NCI-H1092 (cell line): ENCODE measurements at regions not wholly inside any gene's neighbourhood (a gene's known extent, or its start where the extent isn't known, plus 50 kb on each side); places are given as distances from the start of the nearest gene placed in this dataset.

Experiments used
- DNase-seq: peaks from one replicate; lab custom pipeline; 2025; lab: John Stamatoyannopoulos, UW

GRCh38 chr20:57079031-57080005, 187.1 kb downstream of the BMP7 start:
- no peak for DNase-seq

GRCh38 chr20:57080796-57081195, 185.6 kb downstream of the BMP7 start:
- no peak for DNase-seq

- DNase-seq: no peak
Observed at GRCh38 chr20:57082357-57082945, 184.0 kb downstream of the BMP7 start.

DNA sequence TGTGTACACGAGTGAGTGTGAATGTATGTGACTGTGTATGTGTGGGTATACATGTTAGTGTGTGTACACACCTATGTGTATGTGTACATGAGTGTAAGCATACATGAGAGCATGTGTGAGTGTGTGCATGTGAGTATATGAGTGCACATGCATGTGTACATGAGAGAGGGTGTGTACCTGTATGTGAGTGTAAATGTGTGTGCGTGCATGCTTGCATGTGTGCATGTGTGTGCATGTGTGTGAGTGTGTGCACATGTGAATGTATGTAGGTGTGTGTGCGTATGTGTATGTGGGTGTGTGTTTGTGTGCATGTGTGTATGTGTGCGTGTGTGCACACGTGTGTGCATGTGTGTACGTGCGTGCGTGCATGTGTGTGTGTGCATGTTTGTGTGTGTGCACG, 183.4 kb downstream of the BMP7 start:
- no peak for DNase-seq

DNA sequence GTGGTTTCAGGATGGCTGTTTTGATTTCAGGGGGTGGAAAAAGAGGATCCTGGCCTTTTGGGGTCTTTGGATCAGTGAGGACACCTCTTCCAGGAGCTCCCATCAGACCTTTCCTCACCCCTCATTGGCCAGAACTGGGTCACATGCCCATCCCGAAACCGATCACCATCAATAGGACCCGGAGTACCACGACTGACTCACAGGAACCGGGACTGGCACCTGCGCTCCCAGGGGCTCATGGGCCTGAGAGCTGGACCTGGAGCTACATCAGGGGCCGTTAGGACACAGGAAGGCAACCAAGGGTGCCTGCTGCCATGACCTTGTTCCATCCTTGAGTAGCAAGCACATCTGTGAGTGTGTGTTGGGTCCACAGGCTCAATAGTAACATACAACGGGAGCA, 180.4 kb downstream of the BMP7 start:
- DNase-seq: no peak

DNA sequence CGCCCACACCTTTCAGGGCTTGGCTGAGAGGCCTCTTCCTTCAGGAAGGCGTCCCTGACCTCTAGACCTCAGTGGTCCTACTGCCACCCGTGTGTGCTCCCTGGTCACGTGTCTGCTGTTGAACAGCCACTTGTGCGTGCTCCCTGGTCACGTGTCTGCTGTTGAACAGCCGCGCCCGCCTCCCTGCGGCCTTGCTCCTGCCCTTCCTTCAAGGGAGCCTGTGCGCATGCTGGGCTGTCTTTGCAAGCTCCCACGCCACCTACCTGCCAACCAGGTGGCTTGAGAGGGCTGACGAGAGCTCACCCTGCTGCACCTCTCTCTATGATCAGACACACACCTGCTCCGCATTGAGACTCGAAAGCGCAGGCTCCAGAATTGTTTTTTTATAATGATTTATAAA, 179.3 kb downstream of the BMP7 start:
- DNase-seq: no peak

GRCh38 chr20:57087705-57088104, 178.7 kb downstream of the BMP7 start:
- DNase-seq: no peak

DNA sequence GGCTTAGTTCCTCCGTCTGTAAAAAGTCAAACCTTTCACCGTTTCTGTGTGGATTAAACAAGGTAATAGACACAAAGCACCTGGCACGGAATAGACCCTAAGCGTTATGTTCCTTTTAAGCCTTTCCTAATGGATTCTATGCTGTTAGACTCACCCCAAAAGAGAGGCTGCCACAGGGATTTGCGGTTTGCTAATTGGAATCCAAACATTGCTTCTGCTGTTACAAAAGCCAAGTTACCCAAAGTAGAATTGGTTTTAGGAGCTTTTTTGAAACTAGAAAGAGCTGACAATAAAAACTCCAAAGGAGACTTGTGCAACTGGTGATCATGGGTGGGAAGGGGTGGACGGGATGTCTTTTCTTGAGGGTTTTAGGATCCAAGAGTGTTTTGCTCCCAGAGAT, 178.0 kb downstream of the BMP7 start:
- no peak for DNase-seq

DNA sequence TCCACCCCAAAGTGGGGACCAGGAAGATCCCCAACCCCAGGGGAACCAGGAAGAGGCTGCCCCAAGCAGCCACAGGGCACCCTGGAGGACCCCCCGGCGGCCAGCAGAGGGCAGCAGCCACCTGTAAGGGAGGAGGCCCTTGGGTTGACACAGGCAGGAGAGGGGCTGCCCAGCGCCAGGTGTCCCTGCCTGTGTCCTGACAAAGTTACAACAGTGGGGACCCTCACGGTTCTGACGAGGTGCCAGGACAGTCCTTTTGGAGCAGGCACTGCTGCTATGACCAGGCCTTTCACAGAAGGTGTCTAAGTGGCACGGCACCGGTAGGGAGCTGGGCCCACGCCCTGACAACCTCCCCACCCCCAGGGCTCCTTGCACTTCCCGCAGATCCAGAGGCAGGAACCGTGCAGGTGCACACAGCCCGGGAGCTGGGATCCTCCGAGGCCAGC, 176.7 kb downstream of the BMP7 start:
- DNase-seq: peak; percentile 29

DNA sequence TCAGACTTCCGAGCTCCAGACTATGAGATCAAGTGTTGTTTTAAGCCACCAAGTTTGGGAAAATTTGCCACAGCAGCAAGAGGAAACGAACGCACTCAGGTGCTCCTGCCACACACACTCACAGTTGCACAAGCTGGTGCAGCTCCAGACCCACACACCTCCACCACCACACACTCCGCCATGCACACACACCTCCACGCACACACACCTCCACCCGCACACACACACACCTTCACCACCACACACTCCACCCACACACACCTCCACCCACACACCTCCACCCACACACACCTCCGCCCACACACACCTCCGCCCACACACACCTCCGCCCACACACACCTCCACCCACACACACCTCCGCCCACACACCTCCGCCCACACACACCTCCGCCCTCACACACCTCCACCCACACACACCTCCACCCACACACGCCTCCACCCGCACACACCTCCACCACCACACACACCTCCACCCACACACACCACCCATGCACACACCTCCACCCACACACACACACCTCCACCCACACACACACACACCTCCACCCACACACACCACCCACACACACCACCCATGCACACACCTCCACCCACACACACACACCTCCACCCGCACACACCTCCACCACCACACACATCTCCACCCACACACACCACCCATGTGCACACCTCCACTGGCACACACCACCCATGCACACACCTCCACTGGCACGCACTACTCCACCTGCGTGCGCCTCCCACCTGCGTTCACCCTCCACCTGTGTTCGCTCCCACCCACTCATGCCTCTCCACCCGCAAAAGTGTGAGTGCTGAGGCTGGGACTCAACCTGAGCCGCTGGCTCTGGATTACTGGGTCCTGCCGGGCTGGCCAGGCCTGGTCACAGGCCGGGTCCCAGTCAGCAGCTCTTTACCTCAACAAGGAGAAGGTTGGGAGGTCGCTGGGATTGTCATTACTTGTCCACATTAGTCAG, 175.6 kb downstream of the BMP7 start:
- no peak for DNase-seq

- no peak for DNase-seq
Observed at GRCh38 chr20:57091748-57092111, 174.7 kb downstream of the BMP7 start.

DNA sequence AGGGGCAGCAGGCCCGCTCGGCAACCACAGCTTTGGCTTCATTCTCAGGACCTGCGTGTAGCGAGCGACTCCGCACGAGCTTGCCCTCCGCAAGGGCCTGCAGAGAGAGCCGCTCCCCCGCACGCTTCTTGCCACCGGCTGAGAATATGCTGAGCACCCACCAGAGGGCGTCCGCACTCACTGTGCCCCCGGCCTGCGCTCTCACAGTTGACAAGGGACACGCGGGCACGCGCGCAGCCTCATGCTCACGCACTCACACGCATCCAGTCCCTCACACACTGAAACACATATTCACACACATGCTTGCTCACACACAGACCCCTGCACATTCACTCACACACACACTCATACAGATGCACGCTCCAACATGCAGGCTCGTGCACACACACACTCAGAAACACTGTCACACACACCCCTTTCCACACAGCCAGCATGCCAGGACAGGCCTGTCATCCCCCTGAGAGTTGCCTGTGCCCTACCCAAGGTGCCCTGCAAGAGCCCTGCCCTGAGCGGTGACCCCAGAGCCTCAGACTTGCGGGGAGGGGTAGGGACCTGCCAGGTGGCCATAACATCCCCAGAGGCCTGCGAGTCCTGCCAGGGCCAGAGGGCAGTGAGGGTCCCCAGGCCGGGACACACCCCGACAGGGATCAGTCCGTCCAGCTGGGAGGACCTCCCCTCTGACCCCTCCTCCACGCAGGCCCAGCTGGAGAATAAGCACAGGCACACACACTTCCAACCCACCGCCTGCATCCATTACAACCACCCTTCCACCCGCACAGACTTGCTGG, 174.1 kb downstream of the BMP7 start:
- no peak for DNase-seq

DNA sequence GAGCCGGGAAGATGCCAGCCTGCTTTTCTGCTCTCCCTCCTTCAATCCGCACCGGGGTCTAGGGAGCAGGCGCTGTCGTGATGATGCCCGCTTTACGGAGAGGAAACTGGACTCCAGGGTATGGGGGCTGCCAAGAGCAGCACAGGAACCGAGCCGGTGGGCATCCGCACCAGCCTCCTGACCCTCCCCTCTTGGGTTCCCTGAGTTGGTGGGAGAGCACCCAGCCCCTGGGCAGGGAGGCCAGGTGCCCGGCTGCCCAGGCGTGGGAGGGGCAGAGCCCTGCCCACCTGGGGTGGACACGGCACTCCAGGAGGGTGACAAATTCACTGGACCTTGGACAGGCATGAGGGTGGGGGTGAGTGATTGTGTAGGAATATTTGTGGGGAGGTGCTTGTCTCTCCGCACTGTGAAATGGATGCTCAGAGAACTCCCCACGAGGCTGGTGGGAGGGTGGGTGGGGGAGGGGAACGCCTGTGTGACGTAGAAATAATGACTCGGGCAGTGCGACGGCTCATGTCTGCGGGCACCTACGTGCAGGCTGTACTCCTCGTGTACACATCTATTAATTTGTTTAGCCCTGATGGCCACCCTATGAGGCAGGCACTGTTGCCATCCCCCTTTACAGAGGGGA, 173.4 kb downstream of the BMP7 start:
- no peak for DNase-seq

DNA sequence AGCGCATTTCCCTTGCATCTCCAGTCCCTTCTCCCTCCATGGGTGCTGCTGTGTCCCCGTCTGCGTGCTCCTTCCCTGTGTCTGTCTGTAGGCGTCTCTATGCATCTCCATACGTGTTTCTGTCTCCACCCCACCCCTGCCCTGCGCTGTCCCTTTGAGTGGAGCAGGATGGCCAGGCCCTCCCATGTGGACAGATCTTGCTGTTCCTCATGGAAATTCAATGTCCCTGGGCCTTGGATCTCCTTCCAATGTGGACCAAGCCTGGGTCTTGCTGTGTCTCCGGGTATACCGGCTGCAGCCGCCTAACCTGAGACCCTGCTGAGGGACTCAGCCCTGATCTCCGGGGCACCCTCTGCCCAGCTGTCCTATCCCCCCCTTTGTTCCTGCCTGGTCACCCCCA, 172.7 kb downstream of the BMP7 start:
- no peak for DNase-seq

DNA sequence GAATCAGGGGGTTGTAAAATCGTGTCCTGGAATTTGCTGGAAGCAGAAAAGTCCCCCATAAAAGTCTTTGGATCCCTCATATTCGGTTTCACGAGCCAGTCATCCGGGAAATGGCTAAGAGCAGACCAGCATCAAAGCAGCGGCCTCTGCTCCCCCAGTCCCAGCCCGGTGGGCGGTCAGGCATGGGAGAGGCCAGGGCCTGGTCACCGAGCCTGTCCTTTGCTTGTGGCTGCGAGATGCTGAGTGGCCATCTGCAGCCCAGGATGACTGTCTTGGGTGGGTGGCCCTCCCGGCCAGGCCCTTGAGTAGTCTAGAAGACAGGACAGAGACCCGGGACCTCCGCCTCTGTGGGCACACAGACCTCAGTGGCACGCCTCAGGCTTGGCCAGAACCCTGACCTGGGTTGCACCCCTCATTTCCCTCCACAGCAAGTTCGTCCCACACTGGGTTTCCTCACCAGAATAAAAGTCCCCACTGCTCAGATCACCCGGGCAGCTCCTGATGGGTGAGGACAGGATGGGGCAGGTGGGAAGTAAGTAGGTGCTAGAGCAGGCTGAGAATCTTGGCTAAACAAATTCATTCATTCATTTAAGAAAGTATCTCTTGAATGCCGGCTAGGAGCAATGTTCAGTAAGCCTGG, 172.1 kb downstream of the BMP7 start:
- no peak for DNase-seq

DNA sequence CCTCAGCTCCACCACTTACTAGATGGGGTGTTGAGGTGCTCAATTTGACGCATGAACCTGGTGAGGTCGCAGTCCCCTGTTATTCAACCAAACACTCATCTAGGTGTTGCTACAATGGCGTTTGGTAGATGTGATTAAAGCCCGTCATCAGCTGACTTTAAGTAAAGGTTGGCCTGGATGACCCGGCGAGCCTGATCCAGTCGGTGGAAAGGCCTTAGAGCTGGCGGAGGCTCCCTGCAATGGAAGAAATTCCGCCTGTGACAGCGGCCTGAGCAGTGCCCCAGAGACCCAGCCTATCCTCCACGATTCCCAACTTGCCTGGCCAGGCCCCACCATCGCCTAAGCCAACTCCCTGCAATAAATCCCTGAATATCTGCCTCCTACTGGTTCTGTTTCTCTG, 171.4 kb downstream of the BMP7 start:
- DNase-seq: no peak

GRCh38 chr20:57095426-57095825, 171.0 kb downstream of the BMP7 start:
- no peak for DNase-seq

DNA sequence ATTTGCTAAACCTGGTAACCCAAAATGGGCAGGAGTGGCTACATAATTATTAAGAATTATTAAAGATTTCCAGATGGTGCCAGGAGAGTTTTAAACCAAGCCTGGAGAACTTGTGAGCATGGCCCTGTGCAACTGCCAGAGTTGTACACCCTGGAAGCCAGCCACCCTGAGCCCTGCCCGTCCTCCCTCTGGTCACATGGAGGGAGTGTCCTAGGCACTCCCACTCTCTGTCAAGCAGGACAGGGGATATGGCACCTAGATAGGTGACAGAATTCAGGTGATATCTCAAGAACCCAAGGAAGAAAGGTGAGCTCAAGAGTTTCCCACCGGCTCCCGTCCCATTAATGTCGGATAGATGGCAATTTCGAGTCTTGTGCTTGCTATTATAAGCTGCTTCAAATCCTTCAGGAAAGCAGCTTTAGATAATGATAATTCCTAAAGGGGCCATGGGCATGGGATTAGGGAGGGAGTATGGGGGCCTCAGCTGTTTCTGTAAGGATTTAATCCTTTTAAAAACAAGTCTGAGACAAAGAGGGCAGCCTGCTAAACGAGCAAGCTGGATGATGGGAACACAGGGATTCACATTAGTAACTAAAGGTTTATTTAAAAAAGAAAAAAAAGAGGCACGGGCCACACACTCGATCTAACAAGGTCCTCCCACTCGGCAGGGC, 169.1 kb downstream of the BMP7 start:
- no peak for DNase-seq

DNA sequence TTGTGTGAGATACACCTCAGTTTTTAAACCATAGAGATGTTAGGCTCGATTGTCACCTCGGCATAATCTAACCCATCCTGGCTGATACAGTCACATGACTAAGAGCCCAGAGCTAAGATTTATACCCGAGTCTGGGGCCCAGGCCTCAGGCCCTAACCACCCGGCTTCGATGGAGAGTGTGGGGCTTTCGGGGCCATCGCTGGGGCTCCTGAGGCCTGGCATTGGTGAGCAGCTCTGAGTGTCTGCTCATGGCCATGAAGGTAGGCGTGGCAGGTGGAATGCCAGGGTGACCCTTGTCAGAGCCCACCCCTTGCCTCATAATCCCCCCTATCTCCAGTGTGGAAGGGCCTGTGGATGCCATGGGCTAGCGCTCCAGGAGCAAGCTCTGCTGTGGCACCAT, 164.3 kb downstream of the BMP7 start:
- no peak for DNase-seq

GRCh38 chr20:57102566-57102965, 163.9 kb downstream of the BMP7 start:
- no peak for DNase-seq
